HG02763 (cell line): ENCODE measurements at regions not wholly inside any gene's neighbourhood (a gene's known extent, or its start where the extent isn't known, plus 50 kb on each side); places are given as distances from the start of the nearest gene placed in this dataset.

ENCODE experiments used
- ATAC-seq: cut with Tn5 transposase; IDR thresholded peaks from one replicate; pipeline ENCODE4 v1.9.1; 2021; ENCODE audit warnings: mild to moderate bottlenecking, moderate library complexity; ENCODE audit not compliant: unreplicated experiment

DNA sequence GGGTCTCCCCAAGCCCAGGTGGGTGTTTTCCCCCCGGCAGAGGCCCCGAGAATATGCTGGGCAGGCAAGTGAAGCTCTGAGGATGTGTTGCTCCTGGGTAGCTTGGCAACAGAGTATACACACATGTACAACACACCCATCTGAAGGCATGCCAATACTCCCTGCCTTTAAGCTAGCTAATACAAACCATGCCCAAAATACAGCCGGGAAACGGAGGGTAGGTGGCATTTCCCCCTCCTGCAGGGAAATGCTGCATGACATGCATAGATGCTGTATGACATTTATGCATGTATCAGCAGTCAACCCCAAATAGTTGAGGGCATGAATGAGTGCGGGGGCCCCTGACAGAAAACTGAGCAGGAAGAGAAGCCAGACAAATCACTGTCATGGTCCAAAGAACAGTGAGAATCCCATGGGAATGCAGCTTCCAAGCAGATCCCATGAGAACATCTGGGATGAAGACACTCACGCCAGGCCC is 614.1 kb downstream of the EBF1 start:
- no peak for ATAC-seq

DNA sequence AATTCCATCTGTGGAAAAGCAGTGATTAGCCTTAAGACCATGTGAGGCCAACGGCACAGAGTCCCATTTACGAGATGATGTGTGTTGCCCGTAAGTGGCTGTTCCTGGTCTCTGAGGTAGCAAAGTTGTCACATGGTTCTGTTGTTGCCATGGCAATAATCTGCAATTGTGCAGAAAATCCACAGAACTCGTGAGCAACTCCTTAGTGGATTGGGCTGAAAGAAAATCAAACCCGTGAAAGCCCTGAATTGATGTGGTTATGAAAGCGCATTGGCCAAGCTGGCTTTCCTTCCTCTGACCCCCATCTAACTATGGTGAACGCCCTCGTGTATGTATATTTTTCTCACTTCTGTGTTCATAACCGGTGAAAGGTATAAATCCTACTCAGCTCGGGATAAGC is 614.7 kb downstream of the EBF1 start:
- no peak for ATAC-seq

DNA sequence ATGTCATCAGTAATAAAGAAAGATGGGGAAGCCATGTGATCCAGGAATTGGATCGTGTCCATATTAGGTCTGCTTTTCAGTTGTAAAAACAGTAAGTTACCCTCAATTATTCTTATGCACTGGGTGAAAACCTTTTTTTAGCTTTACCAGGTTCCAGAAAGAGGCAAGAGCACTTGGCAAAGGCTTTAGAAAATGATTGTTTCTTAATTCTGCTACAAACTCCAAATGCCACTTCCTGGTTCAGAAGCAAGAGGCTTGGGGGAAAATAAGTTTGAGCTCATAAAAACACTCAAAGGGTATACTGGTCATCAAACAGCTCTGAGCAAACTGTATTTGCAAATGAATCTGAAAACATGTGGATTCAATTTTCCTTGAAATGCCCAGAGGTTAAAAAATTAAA is 615.6 kb downstream of the EBF1 start:
- no peak for ATAC-seq

DNA sequence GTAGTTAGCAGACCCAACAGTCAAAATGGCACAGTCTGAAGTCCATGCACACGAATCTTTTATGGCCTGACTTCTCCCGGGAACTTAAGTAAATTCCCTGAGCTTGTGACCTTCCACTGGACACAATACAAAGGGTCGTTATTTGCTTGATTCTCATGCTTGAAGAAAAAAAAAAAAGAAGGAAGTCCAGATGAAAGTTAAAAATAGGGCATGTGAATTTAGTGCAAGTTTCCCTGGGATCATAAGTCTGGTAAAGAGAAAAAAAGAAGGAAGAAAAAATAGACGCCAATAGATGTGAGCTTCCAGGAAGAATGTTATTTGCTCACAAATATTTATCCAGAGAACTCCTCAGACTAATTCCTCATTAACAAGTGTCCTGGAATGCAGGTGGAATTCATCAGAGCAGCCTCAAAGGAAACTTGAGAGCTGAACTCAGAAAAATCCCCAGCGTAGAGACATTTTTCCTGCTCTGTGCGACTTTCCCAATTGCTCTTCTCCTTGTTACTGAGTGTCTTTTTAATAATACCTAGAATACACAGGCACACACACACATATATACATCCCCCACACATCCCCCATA is 616.3 kb downstream of the EBF1 start:
- ATAC-seq, result no peak

DNA sequence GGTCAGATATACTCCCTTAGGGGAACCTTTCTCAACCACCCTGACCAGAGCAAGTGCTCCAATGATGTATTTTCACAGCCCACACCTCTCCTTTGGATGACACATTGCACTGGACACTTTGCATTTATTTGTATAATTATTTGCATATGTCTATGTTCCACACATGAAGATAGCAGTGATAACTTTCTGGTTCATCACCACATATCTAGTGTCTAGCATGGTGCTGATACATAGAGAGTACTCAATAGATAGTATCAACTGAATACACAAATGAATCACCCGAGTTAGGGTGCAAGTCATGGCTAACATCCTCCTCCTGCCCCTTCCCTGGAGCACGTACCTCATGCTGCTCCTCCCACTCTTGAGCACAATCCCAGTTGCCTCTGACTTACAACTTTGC is 617.6 kb downstream of the EBF1 start:
- no peak for ATAC-seq

DNA sequence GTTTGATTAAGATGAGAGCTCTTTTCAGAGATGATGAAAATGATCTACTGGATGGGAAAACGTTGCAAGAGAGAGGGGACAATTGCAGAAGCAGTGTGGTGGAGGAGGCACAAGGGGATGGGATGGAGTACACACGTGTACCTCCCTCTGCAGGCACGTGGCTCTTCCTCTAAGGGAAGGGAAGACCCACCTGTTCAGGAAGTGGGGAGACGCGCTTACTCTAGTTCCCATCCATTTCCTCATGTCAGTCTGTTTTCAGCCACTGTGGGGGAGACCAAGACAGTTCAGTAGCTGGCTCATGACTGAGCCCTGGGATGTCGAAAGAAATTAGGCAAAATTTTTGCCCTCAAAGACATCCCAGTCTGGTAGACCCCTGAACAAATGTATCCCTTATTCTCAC is 619.2 kb upstream of the CLINT1 start:
- ATAC-seq, result no peak

DNA sequence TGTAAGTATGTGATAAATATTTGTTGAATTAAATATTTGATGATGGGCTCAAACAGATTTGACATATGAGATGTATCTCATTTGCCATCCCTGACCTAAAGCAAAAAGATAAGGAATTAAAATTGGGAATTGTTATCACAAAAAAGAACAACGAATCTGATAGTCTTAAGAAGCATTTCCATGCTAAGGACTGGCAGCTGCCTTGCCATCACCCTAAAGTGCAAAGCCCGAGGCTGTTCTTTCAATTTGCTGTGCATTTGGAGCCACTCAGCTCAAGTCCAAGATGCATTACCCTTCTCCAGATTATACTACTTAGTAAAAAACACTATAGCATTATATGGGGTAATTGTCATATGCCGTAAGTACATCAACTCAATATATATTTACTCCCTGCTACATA is 618.3 kb upstream of the CLINT1 start:
- no peak for ATAC-seq

DNA sequence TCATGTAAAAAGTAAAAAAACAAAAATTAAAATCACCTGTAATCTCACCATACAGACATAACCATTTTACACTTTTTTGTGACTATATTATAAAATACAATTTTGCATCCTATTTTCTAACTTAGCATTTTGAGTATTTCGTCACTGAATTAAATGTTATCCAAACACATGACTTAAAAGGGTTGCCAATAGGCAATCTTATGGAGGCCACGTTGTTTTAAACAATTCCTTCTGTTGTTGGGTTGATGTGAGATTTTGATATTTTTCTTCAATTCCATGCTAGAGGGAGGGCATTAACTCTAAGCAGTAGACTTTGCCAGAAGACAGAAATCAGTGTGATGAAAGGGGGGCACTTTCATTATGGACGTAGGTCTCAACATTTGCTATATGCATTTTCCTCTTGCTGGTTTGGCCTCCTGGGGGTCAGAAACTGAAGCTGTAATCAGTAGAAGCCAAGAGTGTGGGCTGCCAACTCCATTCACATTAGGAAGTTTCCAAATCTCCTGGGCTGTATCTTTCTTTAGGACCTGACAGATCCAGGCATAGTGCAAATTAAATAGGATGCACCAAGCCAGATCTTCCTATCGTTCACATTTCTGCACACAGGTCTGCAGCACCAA is 614.2 kb upstream of the CLINT1 start:
- ATAC-seq, result no peak

DNA sequence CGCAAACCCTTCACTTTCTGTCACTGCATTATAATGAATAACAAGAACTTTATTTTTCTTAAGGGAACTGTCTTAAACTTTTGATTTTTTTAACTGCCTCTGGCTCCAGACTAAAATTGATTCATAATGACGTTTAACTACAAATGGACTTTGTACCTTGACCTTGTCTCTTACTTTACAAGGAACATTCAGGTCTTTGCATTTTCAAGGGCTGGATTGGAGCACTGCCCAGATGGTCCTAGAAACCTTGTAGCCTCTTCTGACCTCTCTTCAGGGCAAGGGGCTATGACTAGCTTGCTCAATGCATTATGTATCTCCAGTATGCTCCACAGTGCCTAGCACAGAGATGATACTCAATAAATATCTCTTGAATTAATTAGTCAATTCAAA is 612.6 kb upstream of the CLINT1 start:
- no peak for ATAC-seq

DNA sequence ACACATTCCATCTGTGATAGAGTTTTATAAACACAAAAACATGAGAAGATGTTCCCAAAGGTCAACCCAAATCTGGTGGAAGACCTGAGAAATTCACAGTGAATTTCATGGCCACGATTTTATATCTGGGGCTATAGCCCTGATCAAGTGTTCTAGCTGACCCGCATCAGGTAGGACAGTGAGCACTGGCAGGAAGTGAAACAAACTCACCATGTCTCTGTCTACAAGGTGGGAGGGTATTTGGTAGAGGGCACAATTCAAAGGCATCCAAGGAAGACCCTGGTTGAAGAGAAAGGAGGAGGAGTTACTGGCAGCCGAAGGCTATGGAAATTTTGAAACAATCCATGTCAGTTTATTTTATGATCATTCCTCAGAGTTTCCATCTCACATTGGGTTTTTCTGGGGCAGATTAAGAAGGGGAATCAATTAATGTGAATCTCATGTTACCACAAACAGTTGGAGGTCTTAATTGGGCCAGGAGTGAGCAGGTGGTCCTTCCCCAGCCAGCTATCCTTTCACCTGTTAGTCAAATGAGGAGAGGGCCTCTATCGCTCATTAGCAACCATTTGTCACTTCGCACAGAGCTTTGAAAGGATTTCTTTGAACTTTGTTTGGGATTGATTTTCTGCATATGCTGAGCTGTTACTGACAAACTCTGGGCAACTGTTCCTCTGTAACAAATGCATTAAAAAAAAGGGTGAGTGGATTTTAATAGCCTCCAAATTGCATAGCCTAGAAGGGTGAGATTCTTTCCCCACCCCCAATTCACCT is 612.0 kb upstream of the CLINT1 start:
- no peak for ATAC-seq

DNA sequence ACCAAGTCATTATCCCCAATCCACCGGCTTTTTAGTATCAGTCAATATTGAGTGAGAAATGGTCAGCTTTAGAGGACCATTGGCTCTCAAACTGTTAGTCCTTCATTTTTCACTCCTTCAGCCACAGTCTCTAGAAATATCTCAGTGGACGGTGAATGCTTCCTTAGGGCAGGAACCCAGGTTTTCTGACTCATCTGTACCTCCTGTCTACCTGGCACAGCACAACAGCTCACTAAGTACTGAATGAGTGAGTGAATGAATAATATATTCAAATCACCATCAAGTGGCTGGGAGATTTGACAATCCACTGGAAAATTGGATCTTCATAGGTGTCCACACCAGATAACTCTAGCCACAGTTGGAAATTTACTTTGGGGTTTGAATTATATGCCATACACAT is 609.5 kb upstream of the CLINT1 start:
- no peak for ATAC-seq

DNA sequence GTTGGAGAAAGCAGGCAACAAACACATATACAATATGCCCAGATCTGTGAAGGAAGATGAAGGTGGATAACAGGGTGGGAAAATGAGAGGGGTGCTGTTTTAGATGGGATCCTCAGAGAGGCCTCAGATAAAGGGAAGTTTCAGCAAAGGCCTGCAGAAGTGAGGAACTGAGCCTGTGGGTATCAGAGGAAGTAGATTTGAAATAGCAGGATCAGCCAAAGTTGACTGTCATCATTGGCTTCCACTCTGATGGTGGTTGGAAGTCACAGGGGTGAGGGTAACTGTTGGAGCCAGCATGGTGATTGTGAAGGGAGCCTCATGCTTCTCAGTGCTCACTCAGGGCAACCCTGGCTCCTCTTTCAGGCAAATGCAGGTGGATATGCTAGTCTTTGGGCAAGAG is 607.2 kb upstream of the CLINT1 start:
- ATAC-seq, result no peak

DNA sequence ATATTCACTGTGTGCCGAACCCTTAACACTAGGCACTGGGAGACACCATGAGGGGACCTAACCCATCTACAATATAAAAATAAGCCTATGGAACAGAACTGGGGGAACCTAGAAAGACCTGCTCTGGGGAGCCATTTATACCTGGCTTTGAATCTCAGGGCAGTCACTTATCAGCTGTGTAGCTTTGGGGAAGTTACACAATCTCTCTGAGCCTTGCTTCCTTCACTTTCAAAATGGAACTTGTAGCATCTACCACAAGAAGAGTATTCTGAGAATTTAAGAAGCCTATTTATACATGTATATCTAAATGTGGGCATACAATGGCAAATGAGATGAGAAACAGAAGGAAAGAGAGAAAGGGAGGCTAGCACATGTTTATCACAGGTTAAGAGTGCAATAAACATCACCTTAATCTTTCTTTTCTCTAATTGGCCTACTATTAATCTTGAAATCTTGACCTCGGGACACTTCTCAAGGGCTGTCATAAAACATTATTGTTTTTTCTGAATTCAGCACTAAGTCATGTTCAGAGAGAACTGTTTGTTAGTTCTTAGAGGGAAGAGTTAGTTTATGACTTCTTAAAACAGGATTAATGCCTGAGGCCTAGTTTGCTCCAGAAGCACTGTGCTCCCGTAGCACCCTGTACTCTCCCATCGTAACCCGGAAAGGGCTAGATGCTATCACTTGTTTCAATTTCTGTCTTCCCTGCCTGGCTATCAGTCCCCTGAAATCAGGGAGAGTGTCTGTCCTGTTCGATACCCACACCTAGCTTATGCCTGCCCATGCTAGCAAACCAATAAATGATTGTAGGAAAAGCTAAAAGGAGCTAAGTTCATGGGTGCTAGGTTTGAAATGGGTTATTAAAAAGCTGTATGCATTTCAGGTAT is 606.4 kb upstream of the CLINT1 start:
- no peak for ATAC-seq

DNA sequence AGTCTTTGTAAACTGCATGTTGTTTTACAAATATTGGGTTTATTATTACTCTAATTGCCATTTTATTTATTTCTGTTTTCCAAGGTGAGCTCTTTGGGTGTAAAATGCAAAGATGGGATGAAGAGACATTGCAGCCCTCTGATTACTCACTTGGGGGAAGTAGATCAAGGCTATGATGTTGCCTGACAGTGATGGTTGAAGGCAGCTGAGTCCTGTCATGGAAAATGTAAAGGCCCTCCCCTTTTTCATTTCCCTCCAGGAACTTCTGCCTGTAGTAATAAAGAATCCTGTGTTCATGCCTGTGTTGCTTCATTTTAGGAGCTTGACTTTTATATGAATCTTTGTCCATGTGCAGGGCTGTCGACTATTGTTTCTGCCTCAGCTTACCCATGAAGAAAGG is 605.4 kb upstream of the CLINT1 start:
- ATAC-seq, result no peak

DNA sequence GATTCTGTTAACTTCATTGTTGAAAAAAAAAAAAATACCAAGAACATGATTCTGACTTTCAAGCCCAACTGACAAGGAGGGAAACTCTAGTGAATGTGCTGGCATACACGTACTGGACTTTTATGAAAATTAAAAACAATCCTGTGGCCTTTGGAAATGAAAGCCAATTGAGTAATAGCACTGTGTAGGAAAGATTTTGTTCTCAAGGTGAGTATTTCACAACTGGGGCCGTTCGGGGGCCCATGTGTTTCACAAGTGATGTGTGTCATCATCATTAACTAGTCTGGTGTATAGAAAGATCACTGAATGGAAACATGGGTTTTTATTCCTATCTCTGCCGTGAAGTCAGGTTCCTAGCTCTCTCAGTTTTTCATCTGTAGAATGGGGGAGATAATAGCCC is 605.0 kb upstream of the CLINT1 start:
- ATAC-seq, result no peak

DNA sequence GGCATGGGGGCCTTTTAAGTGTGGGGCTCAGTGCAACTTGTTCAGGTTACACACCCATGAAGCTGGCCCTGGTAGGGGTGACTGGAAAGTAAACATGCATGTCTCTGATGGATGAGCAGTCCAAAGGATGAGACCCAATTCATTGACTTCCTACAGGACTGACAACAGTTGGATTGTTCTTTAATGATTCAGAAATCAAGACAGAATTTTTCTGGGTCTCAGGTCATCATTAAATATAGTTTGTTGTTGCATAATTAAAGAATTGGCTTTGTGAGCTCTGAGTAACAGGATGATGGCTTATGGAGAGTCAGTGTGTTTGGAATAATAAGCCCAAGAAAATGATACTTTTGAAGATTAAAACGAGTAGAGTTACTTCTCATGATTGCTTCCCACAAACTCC is 604.2 kb upstream of the CLINT1 start:
- no peak for ATAC-seq

DNA sequence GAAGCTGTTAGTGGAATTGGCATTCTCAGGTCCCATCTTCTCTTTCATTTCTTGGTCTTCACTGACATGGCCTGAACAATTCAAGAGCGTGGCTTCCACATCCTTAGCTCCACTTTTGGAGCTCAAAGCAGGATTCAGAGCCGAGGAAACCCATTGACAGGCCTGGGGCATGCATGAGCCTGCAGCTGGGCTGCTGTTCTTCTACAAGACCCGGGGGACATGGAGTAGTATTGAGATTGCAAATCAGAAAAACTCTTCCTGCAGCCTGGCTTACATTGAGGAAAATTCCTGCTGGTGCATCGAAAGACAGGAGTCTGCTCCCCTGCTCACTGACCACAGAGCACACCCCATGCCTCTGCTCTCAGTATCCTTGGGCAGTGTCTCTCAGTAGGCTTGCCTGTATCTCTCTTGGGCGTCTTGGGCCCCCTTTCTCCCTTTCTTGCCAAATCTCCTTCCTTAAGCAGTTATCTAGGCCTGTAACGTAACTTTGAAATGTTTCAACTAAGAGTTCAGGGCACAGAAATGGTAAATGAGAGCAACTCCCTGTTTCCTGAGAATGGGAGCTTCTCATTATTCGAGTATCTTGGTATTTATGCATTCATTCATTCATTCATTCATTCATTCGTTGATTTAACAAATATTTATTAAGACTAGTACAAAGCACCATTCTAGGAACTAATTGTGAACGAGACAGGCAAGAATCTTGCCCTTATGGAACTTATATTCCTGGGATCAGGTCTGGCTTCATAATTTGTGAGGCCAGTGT is 603.6 kb upstream of the CLINT1 start:
- no peak for ATAC-seq

DNA sequence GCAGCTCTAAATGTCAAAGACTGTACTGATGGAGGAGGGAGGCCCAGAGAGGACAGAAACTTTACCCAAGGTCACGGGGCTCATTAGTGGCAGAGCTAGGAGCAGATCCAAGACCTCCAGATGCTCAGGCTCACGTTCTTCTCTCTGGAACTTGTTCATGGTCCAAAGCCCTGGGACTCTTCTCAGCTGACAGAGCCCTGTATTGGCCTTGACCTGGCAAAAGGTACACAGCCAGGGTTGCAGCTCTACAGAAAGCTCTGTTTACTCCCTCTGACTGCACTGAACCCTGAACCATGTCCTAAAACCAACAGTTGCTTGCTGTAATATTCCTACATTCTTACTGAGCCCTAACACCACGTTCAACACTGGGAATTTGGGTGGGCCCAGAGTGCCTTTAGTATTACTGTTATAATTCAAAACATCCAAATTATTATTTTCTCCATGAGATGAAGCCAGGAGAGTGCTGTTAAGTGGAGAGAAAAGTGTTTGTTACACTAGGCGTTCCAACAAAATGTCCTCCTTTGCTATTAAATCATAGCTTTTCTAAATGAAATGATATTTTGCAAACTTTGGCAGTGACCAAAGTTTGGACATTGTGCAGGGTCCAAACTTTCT is 602.4 kb upstream of the CLINT1 start:
- no peak for ATAC-seq

DNA sequence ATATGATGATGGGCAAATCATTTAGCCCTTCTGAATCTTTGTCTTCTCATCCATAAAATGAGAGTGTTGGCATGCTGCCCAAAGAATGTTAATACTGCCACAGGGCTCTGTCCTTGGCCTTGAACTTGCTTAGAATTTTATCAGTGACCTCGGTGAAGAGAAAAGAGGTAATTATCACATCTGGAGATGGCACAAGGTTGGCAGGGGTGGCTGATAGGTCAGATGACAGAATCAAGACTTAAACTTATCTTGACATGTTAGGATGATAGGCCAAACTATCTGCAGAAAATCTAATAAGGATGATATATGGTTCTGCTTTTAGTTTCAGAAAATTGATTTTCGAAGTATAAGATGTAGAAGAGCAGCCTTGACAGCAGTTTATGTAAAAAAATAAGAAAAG is 599.1 kb upstream of the CLINT1 start:
- no peak for ATAC-seq

DNA sequence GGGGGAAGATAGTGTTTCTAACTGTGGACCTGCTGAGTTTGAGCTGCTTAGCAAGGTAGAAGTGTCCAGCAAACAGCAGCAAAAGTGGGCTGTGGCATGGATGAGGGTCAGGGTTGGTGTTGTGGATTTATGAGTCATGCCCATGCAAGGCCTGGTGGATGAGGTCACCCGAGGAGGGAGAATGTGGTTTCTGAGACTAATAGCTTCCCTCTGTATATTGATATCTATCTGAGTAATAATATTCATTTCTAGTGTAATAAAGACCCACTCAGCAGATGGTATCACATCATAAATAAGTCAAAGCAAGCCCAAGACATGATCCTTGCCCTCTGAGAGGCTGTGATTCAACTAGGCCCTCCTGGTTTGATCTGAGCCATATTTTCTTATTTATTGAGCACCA is 597.8 kb upstream of the CLINT1 start:
- ATAC-seq, result no peak
